HFF-Myc (cell line): ENCODE measurements at regions not wholly inside any gene's neighbourhood (a gene's known extent, or its start where the extent isn't known, plus 50 kb on each side); places are given as distances from the start of the nearest gene placed in this dataset.

ENCODE experiments used
- DNase-seq: peaks from one replicate; pipeline ENCODE4 v3.0.0-alpha.2; 2011; ENCODE audit warnings: low read depth; ENCODE audit errors: extremely low read depth
- H3K4me3 ChIP-seq: replicated peaks from 2 replicates; pipeline ENCODE4 v1.5.1; 2011; ENCODE audit warnings: low read depth, mild to moderate bottlenecking, control low read depth, low read length
- TF ChIP-seq, protein P1 (sequence below): IDR thresholded peaks from 2 replicates; pipeline ENCODE4 v1.5.1; 2012; ENCODE audit warnings: mild to moderate bottlenecking, low read depth, low read length, control low read depth; ENCODE audit errors: missing control alignments

DNA sequence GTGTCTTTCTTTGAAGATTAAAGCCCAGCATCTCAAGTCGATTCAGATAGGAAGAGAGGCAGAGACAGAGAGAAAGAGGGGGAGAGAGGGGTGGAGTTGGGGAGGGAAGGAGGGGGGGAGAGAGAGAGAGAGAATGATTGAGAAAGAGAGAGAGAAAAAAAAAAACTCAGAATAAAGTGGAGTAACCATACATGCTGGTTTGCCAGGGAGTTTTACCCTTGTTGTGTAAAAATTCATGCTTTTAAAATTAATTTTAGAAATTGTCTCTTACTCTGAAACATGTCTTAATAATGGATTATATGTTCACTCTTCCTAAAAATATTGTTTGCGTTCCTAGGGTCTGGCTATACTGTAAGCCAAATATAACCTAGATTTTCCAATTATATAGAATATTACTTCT, 908.5 kb downstream of the DSC3 start:
- TF ChIP-seq, protein P1, sequence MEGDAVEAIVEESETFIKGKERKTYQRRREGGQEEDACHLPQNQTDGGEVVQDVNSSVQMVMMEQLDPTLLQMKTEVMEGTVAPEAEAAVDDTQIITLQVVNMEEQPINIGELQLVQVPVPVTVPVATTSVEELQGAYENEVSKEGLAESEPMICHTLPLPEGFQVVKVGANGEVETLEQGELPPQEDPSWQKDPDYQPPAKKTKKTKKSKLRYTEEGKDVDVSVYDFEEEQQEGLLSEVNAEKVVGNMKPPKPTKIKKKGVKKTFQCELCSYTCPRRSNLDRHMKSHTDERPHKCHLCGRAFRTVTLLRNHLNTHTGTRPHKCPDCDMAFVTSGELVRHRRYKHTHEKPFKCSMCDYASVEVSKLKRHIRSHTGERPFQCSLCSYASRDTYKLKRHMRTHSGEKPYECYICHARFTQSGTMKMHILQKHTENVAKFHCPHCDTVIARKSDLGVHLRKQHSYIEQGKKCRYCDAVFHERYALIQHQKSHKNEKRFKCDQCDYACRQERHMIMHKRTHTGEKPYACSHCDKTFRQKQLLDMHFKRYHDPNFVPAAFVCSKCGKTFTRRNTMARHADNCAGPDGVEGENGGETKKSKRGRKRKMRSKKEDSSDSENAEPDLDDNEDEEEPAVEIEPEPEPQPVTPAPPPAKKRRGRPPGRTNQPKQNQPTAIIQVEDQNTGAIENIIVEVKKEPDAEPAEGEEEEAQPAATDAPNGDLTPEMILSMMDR: no peak
- DNase-seq: no peak
- H3K4me3 ChIP-seq: no peak overlapping the region

DNA sequence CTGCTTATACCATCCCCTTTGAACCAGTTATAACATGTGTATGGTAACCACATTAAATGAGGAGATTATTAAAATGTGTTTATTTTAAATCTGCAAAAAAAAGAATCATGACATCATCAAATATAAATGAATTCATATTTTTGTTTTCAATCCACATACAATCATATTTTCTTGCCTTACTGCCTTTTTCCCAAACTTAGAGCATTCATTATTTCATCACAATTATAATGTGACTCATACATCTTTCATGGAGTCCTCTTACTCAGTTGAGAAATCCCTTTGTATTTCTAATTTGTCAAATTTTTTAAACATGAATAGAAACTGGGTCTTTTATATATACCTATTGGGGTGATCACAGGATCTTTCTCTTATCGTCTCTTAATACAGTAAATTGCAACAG, 909.6 kb downstream of the DSC3 start:
- DNase-seq: no peak
- TF ChIP-seq, protein P1: no peak
- H3K4me3 ChIP-seq: no peak overlapping the region

DNA sequence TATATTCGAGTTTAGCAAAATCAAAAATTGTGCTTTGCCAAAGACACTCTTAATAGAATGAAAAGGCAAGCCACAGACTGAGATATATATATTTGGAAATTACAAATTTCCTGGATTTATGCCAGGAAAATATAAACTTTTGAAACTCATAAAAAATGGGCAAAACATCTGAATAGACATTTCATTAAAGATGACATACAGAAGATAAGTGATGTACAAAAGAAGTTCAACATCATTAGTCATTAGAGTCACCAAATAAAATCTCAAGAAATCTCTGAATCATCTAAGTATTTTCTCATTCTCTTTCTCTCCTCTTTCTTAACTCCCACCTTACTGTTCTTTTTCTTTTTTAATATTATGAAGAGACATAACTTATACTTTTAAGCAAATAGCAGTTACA, 921.1 kb downstream of the DSC3 start:
- TF ChIP-seq, protein P1: no peak
- no peak for DNase-seq
- H3K4me3 ChIP-seq: no peak overlapping the region

DNA sequence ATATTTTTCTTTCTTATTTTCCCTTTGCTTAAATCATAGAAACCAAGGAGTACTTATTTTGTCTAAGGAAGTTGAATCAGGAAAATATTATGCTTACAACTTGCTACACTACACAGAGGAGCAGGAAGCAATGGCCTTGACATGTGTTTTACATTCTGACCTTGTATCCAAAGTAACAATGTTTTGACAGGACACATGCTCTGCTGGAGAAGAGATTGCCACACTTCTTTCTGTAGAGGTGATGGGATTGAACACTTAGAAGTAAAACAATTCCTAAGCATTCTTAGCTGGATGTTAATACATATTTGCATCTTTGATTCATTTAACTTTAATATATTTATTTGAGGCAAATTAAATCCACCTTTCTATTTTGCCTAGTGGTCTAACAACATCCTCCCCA, 929.1 kb downstream of the DSC3 start:
- no peak overlapping the region for H3K4me3 ChIP-seq
- TF ChIP-seq, protein P1: no peak
- DNase-seq: no peak

DNA sequence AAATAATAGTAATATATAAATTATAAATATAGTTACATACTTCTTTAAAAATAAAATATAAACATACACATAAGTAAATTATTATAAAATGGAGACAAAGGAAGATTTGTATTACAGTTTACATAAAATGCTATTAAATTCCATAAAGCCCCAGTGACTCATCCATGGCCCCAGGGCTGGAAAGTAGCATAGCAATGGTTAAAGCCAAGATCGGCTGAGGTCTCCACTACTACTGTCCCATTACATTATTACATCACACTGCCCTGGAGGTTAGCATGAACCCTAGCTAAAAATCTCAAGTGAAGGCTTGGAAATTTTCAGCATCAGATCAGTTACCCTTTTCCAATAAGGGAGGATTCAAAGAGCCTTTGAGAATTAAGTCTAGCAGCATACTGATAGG, 936.2 kb downstream of the DSC3 start:
- TF ChIP-seq, protein P1: no peak
- H3K4me3 ChIP-seq: no peak overlapping the region
- DNase-seq: no peak

DNA sequence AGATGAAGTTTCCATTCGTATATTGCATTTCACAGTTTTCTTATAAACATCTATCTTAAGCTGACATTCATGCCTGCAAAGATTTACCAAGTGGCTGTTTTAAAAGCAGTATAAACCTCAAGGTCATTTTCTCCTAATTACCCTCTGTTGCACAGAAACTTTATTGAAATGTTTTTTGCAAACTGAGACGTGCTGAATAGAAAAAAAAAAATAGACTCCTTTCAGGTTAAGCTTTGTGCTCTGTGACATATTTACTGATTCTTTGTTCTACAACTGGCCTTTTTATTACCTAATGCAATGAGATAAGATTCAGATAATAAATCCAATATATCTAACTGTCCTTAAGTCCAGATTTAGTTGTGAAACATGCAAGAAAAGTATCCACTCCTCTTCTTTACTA, 938.7 kb downstream of the DSC3 start:
- DNase-seq: no peak
- H3K4me3 ChIP-seq: no peak overlapping the region
- TF ChIP-seq, protein P1: no peak

DNA sequence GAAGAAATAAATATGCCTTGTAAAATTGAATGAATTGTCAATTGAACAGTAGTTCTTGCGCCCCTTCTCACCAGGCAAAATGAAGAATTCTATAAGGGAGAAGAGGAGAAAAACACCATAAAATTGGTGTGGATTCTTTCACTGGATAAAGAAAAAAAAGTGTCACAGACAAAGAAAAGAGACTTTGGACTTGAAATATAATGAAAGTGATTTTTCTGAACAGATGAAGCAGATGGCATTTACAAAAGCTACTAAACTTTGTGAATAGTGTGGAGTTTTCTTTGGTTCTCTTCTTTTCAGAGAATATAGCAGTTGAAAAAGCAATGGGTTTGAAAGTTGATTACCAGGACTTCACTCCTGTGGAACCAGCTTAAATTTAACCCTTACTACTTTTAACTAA, 945.7 kb downstream of the DSC3 start:
- TF ChIP-seq, protein P1: no peak
- H3K4me3 ChIP-seq: no peak overlapping the region
- DNase-seq: no peak
